Keratinocyte (primary cell): ENCODE measurements at regions not wholly inside any gene's neighbourhood (a gene's known extent, or its start where the extent isn't known, plus 50 kb on each side); places are given as distances from the start of the nearest gene placed in this dataset.

Experiments used
- DNase-seq: peaks from one replicate; pipeline ENCODE4 v3.0.0-alpha.2; 2011; ENCODE audit warnings: low read depth, missing footprints, low spot score
- FAIRE-seq: peaks from 2 replicates; lab custom pipeline; 2011; peaks lifted over from hg19 to GRCh38; lab: Jason Lieb, UNC
- H2AFZ ChIP-seq: 2 replicates; pipeline ENCODE4 v1.6.0; 2012; ENCODE audit warnings: low read length, control low read depth, inconsistent platforms; ENCODE audit not compliant: control insufficient read depth
- H3K27ac ChIP-seq: 2 replicates; pipeline ENCODE4 v1.5.1; 2011; ENCODE audit warnings: low read length; ENCODE audit not compliant: control insufficient read depth, insufficient read depth
- H3K27me3 ChIP-seq: 3 replicates; pipeline ENCODE4 v1.6.0; 2011; ENCODE audit warnings: low read length; ENCODE audit not compliant: control insufficient read depth, insufficient read depth; ENCODE audit errors: extremely low read depth
- H3K36me3 ChIP-seq, 2 experiments: 2 replicates in 1 of 2; 3 replicates in 1 of 2; pipeline ENCODE4 v1.5.1; 2011; ENCODE audit warnings: low read length in 2 of 2, mild to moderate bottlenecking in 1 of 2; ENCODE audit not compliant: control insufficient read depth in 2 of 2, insufficient read depth in 2 of 2; ENCODE audit errors: extremely low read depth in 1 of 2
- H3K4me1 ChIP-seq: 3 replicates; pipeline ENCODE4 v1.5.1; 2011; ENCODE audit warnings: low read length; ENCODE audit not compliant: control insufficient read depth, insufficient read depth; ENCODE audit errors: extremely low read depth
- H3K4me2 ChIP-seq: 3 replicates; pipeline ENCODE4 v1.6.0; 2011; ENCODE audit warnings: low read depth, low read length; ENCODE audit not compliant: control insufficient read depth, insufficient read depth; ENCODE audit errors: extremely low read depth
- H3K4me3 ChIP-seq, 3 experiments: fragments of 200-600 bp in 1 of 3; sonication (generic) in 1 of 3; 2 replicates in 2 of 3; 3 replicates in 1 of 3; pipeline ENCODE4 v1.5.1; 2011 to 2016; ENCODE audit warnings: low read length in 3 of 3, mild to moderate bottlenecking in 3 of 3, control low read depth in 2 of 3, inconsistent platforms in 1 of 3, low read depth in 1 of 3, mixed read lengths in 1 of 3, mixed run types in 1 of 3, moderate library complexity in 1 of 3; ENCODE audit not compliant: control insufficient read depth in 2 of 3, insufficient read depth in 2 of 3; ENCODE audit errors: extremely low read depth in 1 of 3
- H3K79me2 ChIP-seq: 2 replicates; pipeline ENCODE4 v1.6.0; 2012; ENCODE audit warnings: low read length; ENCODE audit not compliant: control insufficient read depth, insufficient read depth
- H3K9ac ChIP-seq: 3 replicates; pipeline ENCODE4 v1.6.0; 2011; ENCODE audit warnings: low read length; ENCODE audit not compliant: control insufficient read depth, insufficient read depth; ENCODE audit errors: extremely low read depth
- H3K9me1 ChIP-seq: 3 replicates; pipeline ENCODE4 v1.6.0; 2011; ENCODE audit warnings: low read length; ENCODE audit not compliant: control insufficient read depth, insufficient read depth; ENCODE audit errors: extremely low read depth
- H3K9me3 ChIP-seq: 2 replicates; pipeline ENCODE4 v1.5.1; 2012; ENCODE audit warnings: low read depth, low read length; ENCODE audit not compliant: control insufficient read depth
- H4K20me1 ChIP-seq: 3 replicates; pipeline ENCODE4 v1.6.0; 2011; ENCODE audit warnings: low read length; ENCODE audit not compliant: control insufficient read depth, insufficient read depth; ENCODE audit errors: extremely low read depth
- CTCF ChIP-seq, 3 experiments: IDR thresholded peaks in 1 of 3; conservative IDR thresholded peaks in 1 of 3; optimal IDR thresholded peaks in 1 of 3; 2 replicates in 2 of 3; 3 replicates in 1 of 3; pipeline versions ENCODE3 to v1.5.1; 2011; ENCODE audit warnings: low read length in 3 of 3, mild to moderate bottlenecking in 3 of 3, moderate library complexity in 2 of 3, control low read depth in 1 of 3, inconsistent platforms in 1 of 3; ENCODE audit not compliant: insufficient read depth in 2 of 3; ENCODE audit errors: extremely low read depth in 1 of 3
- EZH2 ChIP-seq: IDR thresholded peaks from one replicate; pipeline ENCODE4 v1.6.1; 2012; ENCODE audit warnings: inconsistent platforms, mild to moderate bottlenecking, low read length, moderate library complexity
- dilution Hi-C: fragments of 300-500 bp; cut with MboI; formaldehyde crosslinking; loops from one replicate; pipeline ENCODE4 v1.7.0; 2020; ENCODE audit warnings: low sequenced_read_pairs; ENCODE audit not compliant: extremely low pct_ligation_motif_present

- Histone ChIP-seq H4K20me1 (no peaks in the 10 kb centered on the region), H3K4me2 (no peak overlapping the region), H3K4me3 (no peak overlapping the region), H3K36me3 (no peaks in the 10 kb centered on the region), H3K27ac (no peak overlapping the region), H3K79me2 (no peaks in the 10 kb centered on the region), H3K9ac (no peak overlapping the region), H3K9me1 (no peaks in the 10 kb centered on the region), H2AFZ (no peak overlapping the region), H3K4me1 (no peaks in the 10 kb centered on the region), H3K27me3 (no peaks in the 10 kb centered on the region), H3K9me3 (no peaks in the 10 kb centered on the region)
- no peak for TF ChIP-seq EZH2
- TF ChIP-seq CTCF (optimal IDR thresholded peaks at IDR 0.05 in 1 of 3, IDR thresholded peaks at IDR 0.05 in 1 of 3, conservative IDR thresholded peaks at IDR 0.05 in 1 of 3; ENCODE audit: extremely low read depth in 1 of 3, insufficient read depth in 2 of 3, low read length in 3 of 3), result no peak
- FAIRE-seq (no peak), DNase-seq (no peak)
- dilution Hi-C loops, result no loop called here
These were observed 461.0 kb upstream of the MEX3C start for GRCh38 chr18:51658436-51658835.

- no peaks in the 10 kb centered on the region for H3K79me2 ChIP-seq
- no peaks in the 10 kb centered on the region for H4K20me1 ChIP-seq
- no peak for TF ChIP-seq CTCF (optimal IDR thresholded peaks at IDR 0.05 in 1 of 3, IDR thresholded peaks at IDR 0.05 in 1 of 3, conservative IDR thresholded peaks at IDR 0.05 in 1 of 3; ENCODE audit: extremely low read depth in 1 of 3, insufficient read depth in 2 of 3, low read length in 3 of 3)
- no peak for TF ChIP-seq EZH2
- no peak overlapping the region for H3K4me2 ChIP-seq
- no peak overlapping the region for H3K4me3 ChIP-seq
- no peak overlapping the region for H3K9ac ChIP-seq
- H3K9me3 ChIP-seq, result no peaks in the 10 kb centered on the region
- no peak overlapping the region for H2AFZ ChIP-seq
- DNase-seq (no peak), FAIRE-seq (no peak)
- no peaks in the 10 kb centered on the region for H3K4me1 ChIP-seq
- H3K9me1 ChIP-seq, result no peaks in the 10 kb centered on the region
- dilution Hi-C loops, result no loop called here
- no peak overlapping the region for H3K27ac ChIP-seq
- no peaks in the 10 kb centered on the region for H3K27me3 ChIP-seq
- no peaks in the 10 kb centered on the region for H3K36me3 ChIP-seq
These were observed 462.3 kb upstream of the MEX3C start for GRCh38 chr18:51659781-51660180.
